Natural killer cell (primary cell): ENCODE measurements at regions not wholly inside any gene's neighbourhood (a gene's known extent, or its start where the extent isn't known, plus 50 kb on each side); places are given as distances from the start of the nearest gene placed in this dataset.

Source experiments
- ATAC-seq, 3 donors: fragments of 150-1000 bp in 2 of 3; fragments of 200-7000 bp in 1 of 3; cut with Tn5 transposase; 1 replicate in 1 of 3; 2 replicates in 2 of 3; pipeline ENCODE4 v1.10.0; 2021; ENCODE audit warnings: mild to moderate bottlenecking in 2 of 3, moderate library complexity in 2 of 3
- DNase-seq, 2 donors: peaks; one replicate each; pipeline versions ENCODE4 v3.0.0 to v3.0.0-alpha.2; 2013 to 2021; ENCODE audit warnings: mixed read lengths in 1 of 2
- H3K27ac ChIP-seq: one replicate; pipeline ENCODE4 v1.5.1; 2013; ENCODE audit warnings: mild to moderate bottlenecking, low read length
- H3K27me3 ChIP-seq: one replicate; pipeline ENCODE4 v1.6.1; 2013; ENCODE audit warnings: low read length; ENCODE audit not compliant: control insufficient read depth, insufficient read depth
- H3K36me3 ChIP-seq: one replicate; pipeline ENCODE4 v1.6.1; 2013; ENCODE audit warnings: low read length; ENCODE audit not compliant: control insufficient read depth, insufficient read depth
- H3K4me1 ChIP-seq: one replicate; pipeline ENCODE4 v1.6.1; 2013; ENCODE audit warnings: low read length; ENCODE audit not compliant: control insufficient read depth, insufficient read depth
- H3K4me3 ChIP-seq: one replicate; pipeline ENCODE4 v1.5.1; 2013; ENCODE audit warnings: low read length
- H3K9me3 ChIP-seq: one replicate; pipeline ENCODE4 v1.6.1; 2013; ENCODE audit warnings: low read length; ENCODE audit not compliant: control insufficient read depth, insufficient read depth
- H3K27ac Mint-ChIP-seq, 2 donors: one replicate each; pipeline ENCODE4 v1.8.0; 2022; ENCODE audit warnings: mild to moderate bottlenecking in 2 of 2, mixed read lengths in 2 of 2, moderate library complexity in 1 of 2
- H3K27me3 Mint-ChIP-seq, 2 donors: one replicate each; pipeline ENCODE4 v1.8.0; 2022; ENCODE audit warnings: low read depth in 2 of 2, mixed read lengths in 2 of 2
- H3K36me3 Mint-ChIP-seq: one replicate; pipeline ENCODE4 v1.8.0; 2022; ENCODE audit warnings: mixed read lengths
- H3K4me1 Mint-ChIP-seq, 2 donors: one replicate each; pipeline ENCODE4 v1.8.0; 2022; ENCODE audit warnings: mixed read lengths in 2 of 2
- H3K4me3 Mint-ChIP-seq: one replicate; pipeline ENCODE4 v1.8.0; 2022; ENCODE audit warnings: mild to moderate bottlenecking, moderate library complexity, mixed read lengths
- H3K9me3 Mint-ChIP-seq, 2 donors: one replicate each; pipeline ENCODE4 v1.8.0; 2022; ENCODE audit warnings: mixed read lengths in 2 of 2
- CTCF ChIP-seq: fragments of 200-600 bp; IDR thresholded peaks from one replicate; pipeline ENCODE4 v1.8.0; 2022; ENCODE audit warnings: antibody characterized with exemption
- WGBS: methylation state at CpG from one replicate; pipeline ENCODE4 v1.1.7; 2013; ENCODE audit warnings: missing lambda C conversion rate; ENCODE audit not compliant: insufficient coverage; 5-methylcytosine and 5-hydroxymethylcytosine counted together
- intact Hi-C: fragments of 100-400 bp; cut with micrococcal nuclease; formaldehyde crosslinking; loops from one replicate; pipeline ENCODE4 v1.14.2; 2022

GRCh38 chr1:175894581-175894980 is 151.2 kb upstream of the TNR start:
- Mint-ChIP-seq H3K27me3 (no peaks in the 10 kb centered on the region), H3K4me1 (no peaks in the 10 kb centered on the region), H3K36me3 (no peaks in the 10 kb centered on the region), H3K27ac (no peak overlapping the region), H3K4me3 (no peak overlapping the region), H3K9me3 (no peaks in the 10 kb centered on the region)
- 75% methylated on average over 1 of the region's 1 CpG for WGBS
- DNase-seq: no peak
- Histone ChIP-seq H3K9me3 (no peaks in the 10 kb centered on the region), H3K36me3 (no peaks in the 10 kb centered on the region), H3K27ac (no peak overlapping the region), H3K4me3 (no peak overlapping the region), H3K27me3 (no peaks in the 10 kb centered on the region), H3K4me1 (no peaks in the 10 kb centered on the region)
- ATAC-seq: no peak
- intact Hi-C loops: no loop called here
- TF ChIP-seq CTCF: no peak

- Histone ChIP-seq H3K4me1 (peaks cover under 1% of the 10 kb centered on the region), H3K36me3 (no peaks in the 10 kb centered on the region), H3K27ac (no peak overlapping the region), H3K9me3 (no peaks in the 10 kb centered on the region), H3K27me3 (no peaks in the 10 kb centered on the region), H3K4me3 (no peak overlapping the region)
- no peak for DNase-seq
- 43% methylated on average over 2 of the region's 3 CpGs for WGBS
- no peak overlapping the region for H3K4me3 Mint-ChIP-seq
- no peak overlapping the region for H3K27ac Mint-ChIP-seq
- ATAC-seq: no peak
- intact Hi-C loops: no loop called here
- peaks cover 0 to 4% of the 10 kb centered on the region in 2 donors for H3K4me1 Mint-ChIP-seq
- no peaks in the 10 kb centered on the region for H3K9me3 Mint-ChIP-seq
- no peak for TF ChIP-seq CTCF
- H3K27me3 Mint-ChIP-seq: peaks cover 6 to 10% of the 10 kb centered on the region in 2 donors
- H3K36me3 Mint-ChIP-seq: no peaks in the 10 kb centered on the region
Observed at GRCh38 chr1:175893192-175893591, 149.8 kb upstream of the TNR start.

DNA sequence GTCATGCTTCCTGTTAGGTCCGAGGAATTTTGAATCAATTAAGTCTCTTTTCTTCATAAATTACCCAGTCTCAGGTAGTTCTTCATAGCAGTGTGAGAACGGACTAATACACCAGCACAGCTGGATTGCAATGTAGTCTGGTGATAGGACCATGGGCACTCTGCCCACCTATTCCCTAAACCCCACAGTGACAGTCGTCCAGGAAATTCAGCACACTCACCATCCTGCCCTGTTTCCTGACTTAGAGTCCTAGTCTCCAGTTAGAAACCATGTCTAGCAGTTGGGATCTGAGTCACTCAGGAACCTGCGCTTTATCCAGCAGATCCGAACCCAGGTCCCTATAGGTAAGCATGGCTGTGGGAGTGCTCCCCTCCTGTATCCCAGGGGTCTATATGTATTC is 149.3 kb upstream of the TNR start:
- H3K9me3 Mint-ChIP-seq: no peaks in the 10 kb centered on the region
- Histone ChIP-seq H3K27me3 (no peaks in the 10 kb centered on the region), H3K36me3 (no peaks in the 10 kb centered on the region), H3K4me3 (no peak overlapping the region), H3K4me1 (peaks cover 5% of the 10 kb centered on the region), H3K27ac (no peak overlapping the region), H3K9me3 (no peaks in the 10 kb centered on the region)
- ATAC-seq (no peak), DNase-seq (no peak)
- WGBS: 75% methylated on average over 5 of the region's 5 CpGs
- intact Hi-C loops: no loop called here
- no peak overlapping the region for H3K4me3 Mint-ChIP-seq
- TF ChIP-seq CTCF: no peak
- H3K4me1 Mint-ChIP-seq: peaks cover 0 to 4% of the 10 kb centered on the region in 2 donors
- no peaks in the 10 kb centered on the region for H3K36me3 Mint-ChIP-seq
- no peak overlapping the region for H3K27ac Mint-ChIP-seq
- peaks cover 6 to 12% of the 10 kb centered on the region in 2 donors for H3K27me3 Mint-ChIP-seq

DNA sequence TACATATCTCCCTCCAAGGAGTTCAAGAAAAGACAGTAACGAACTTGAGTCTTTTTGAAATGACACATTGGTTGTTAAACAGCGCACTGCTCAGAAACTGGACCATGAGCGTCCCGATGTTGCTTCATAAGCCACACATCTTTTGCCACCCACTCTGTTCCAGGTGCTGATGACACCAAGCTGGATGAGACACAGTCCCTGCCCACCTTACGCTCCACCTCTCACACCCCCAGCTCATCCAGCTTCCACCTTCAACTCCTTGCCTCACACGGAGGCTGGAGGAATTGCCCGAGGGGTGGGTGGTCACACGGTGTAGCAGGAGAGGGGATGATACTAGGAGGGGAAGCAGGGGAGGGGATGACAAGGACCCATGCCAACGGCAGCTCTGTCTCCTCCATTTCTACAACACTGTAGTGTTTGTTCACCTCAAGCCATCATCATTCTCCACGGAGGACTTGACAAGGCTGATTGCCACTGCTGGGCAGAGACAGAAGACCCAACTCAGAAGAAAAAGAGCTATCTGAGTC is 148.5 kb upstream of the TNR start:
- intact Hi-C loops: no loop called here
- Histone ChIP-seq H3K4me3 (no peak overlapping the region), H3K36me3 (no peaks in the 10 kb centered on the region), H3K9me3 (no peaks in the 10 kb centered on the region), H3K27ac (no peak overlapping the region), H3K27me3 (no peaks in the 10 kb centered on the region), H3K4me1 (peaks cover 6% of the 10 kb centered on the region)
- WGBS: 85% methylated on average over 7 of the region's 10 CpGs
- Mint-ChIP-seq H3K27me3 (peaks cover 6 to 12% of the 10 kb centered on the region in 2 donors), H3K36me3 (no peaks in the 10 kb centered on the region), H3K27ac (no peak overlapping the region), H3K4me1 (peaks cover 0 to 4% of the 10 kb centered on the region in 2 donors), H3K9me3 (no peaks in the 10 kb centered on the region), H3K4me3 (no peak overlapping the region)
- no peak for TF ChIP-seq CTCF
- ATAC-seq (no peak), DNase-seq (no peak)
